Hippocampal formation (tissue), 2 donors: ENCODE measurements at regions not wholly inside any gene's neighbourhood (a gene's known extent, or its start where the extent isn't known, plus 50 kb on each side); places are given as distances from the start of the nearest gene placed in this dataset.
"Not testable (repeated sequence)": the region's sequence is repeated elsewhere in the genome, so short reads cannot be mapped to it uniquely, and the experiment has no call there.

ENCODE experiments used
- DNase-seq, 2 donors: peaks; one replicate each; lab custom pipeline; 2025; lab: John Stamatoyannopoulos, UW

DNA sequence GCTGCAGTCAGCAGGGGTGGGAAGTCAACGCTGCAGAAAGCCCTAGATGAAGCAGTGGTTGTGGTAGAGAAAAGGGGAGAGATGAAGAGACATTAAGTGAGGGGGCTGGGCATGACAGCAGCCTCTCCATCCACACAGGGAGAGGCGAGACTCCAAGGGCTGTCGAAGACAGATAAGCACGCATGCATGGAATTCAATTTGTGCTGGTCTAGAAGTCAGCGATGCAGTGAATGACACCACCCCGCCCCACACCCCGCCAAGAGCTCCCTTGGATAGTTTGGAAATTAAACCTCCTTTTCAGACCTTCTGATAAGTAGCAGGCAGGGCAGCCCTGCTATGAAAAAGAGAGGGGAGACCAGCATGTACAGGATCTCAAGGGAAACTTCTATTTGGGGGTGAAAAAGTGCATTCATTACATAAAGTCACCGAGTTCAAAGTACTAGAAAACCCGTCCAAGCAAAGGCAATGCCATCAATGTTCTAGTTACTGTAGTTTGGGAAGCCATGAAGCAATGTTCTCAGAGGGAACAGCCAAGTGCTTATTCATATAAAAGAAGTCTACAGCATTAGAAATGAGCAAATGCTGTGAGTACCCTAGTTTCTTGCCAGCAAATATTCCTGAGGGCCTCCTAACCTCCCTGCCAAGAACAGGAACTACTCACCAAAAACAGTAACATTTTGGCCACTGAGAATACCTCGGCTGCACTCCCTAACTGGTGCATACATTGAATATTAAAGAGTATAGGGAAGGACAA, 152.3 kb upstream of the ANXA10 start:
- DNase-seq: no peak

- no peak for DNase-seq
Measured at GRCh38 chr4:167943872-167944505, 148.3 kb upstream of the ANXA10 start.

- no peak for DNase-seq
Measured at GRCh38 chr4:167944721-167945120, 147.6 kb upstream of the ANXA10 start.

DNA sequence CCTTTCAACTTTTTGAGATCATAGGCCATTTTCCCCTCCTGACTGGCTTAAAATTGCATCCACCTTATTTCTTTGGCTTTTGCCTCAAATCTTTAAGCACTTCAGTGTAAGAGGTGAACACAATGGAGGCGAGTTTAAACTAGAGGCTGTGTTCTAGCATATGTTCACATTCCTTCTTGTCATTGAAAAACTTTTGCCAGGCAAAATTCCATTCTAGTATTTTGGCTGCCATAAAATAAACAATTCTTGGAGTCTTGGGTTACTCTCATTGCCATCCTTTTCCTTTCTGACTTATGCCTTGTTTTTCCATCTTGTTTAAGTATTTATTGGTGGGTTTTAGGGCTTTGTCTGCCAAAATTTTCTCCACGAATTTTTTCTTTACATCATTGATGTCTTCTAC, 137.3 kb upstream of the ANXA10 start:
- DNase-seq: no peak

DNA sequence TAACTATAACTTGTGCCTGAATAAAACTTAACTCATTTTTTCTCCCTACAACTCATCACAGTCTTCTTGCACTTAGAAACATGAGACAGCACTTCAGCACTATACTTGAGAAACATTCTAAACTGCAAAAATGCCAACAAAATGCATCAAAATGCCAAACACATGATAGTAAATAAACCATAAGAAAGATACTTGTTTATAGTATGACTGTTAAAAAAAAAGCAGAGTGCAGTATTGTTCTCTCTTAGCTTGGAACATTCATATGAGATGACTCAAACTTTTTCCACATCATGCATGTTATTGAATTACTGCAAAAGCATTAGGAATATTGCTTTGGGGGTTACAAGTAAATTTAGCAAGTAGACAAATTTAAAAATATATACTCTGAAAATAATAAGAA, 135.7 kb upstream of the ANXA10 start:
- no peak for DNase-seq

GRCh38 chr4:167964766-167965373, 127.5 kb upstream of the ANXA10 start:
- DNase-seq: no peak

- DNase-seq: no peak
Measured at GRCh38 chr4:167966143-167966542, 126.2 kb upstream of the ANXA10 start.

GRCh38 chr4:167973513-167973912, 118.8 kb upstream of the ANXA10 start:
- DNase-seq: no peak

- DNase-seq: no peak
Measured at GRCh38 chr4:167985565-167985964, 106.8 kb upstream of the ANXA10 start.

GRCh38 chr4:167986044-167986443, 106.3 kb upstream of the ANXA10 start:
- DNase-seq: no peak

GRCh38 chr4:167987285-167987684, 105.1 kb upstream of the ANXA10 start:
- DNase-seq: no peak

GRCh38 chr4:167989815-167990214, 102.5 kb upstream of the ANXA10 start:
- DNase-seq: no peak

- DNase-seq: not testable (repeated sequence)
Measured at GRCh38 chr4:168008112-168008511, 84.2 kb upstream of the ANXA10 start.

DNA sequence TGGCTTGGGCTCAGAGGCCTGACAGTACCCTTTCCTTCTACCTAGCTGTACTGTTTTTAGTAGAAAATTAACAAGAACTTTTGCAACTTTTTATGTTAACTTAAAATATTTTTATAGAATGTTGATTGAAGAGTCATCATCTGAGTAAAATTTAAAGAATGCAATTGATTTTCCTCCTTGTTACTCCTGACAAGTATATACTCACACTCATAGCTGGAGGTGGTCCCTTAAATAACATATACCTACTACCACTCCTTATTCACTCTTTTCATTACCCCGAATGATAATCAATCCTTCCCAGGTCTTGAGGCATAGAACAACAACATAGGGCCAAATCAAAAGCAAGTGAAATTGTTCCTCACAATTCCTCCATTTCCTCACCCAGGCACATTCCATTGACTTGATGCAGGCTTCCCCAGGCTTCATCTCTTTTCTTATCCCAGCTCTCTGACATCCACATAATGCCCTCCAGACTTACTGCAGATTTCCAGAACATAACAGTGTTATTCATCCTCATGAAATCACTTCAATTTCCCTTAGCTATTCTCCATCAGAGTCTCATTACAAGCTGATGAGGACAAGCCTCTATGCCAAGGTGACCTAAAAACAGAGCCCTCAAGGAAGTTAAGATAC, 73.2 kb upstream of the ANXA10 start:
- no peak for DNase-seq

- DNase-seq: no peak
Measured at GRCh38 chr4:168019921-168020320, 72.4 kb upstream of the ANXA10 start.

- no peak for DNase-seq
Measured at GRCh38 chr4:168021666-168022065, 70.7 kb upstream of the ANXA10 start.

- DNase-seq: no peak
Measured at GRCh38 chr4:168028568-168028967, 63.8 kb upstream of the ANXA10 start.

GRCh38 chr4:168028970-168029597, 63.3 kb upstream of the ANXA10 start:
- no peak for DNase-seq

DNA sequence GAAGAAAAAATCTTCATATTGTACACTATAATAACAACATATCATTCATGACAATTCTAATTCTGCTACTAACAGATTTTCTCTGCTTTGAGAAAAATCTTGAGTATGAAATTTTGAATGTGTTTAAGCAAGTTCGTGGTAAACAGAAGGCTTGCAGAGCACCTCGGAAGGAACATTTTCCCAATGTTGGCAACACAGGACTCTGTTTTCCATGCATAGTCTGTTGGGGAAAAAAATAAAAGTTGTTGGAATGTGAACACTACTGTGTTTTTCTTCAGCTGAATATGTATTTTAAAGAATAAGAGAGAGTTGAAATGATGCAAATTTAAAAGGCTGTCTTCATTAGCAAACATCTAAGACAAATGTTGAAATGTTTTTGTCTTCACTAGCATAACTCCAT, 54.7 kb upstream of the ANXA10 start:
- DNase-seq: no peak

DNA sequence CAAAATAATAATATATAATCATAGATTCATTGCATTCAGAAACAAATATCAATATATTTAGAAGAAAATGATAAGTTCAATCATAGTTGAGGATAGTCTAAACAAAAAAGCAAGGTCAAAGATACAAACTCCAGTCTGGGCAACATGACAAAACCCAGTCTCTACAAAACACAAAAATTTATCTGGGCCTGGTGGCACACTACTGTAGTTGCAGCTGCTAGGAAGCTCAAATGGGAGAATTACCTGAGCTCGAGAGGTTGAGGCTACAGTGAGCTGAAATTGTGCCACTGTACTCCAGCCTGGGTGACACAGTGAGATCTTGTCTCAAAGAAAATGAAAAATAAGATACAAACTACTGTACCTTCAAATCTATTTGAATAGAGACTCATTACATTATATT, 52.7 kb upstream of the ANXA10 start:
- DNase-seq: no peak
